Hepatocyte (in vitro differentiated cells): ENCODE measurements at regions not wholly inside any gene's neighbourhood (a gene's known extent, or its start where the extent isn't known, plus 50 kb on each side); places are given as distances from the start of the nearest gene placed in this dataset.

Source experiments
- EZH2 ChIP-seq: fragments of 200-600 bp; sonication (generic); IDR thresholded peaks from 2 replicates; pipeline ENCODE4 v1.6.1; 2016; ENCODE audit warnings: antibody characterized with exemption, mild to moderate bottlenecking, borderline replicate concordance
- TF ChIP-seq, protein P1 (sequence below): fragments of 200-600 bp; sonication (generic); IDR thresholded peaks from 2 replicates; pipeline ENCODE4 v1.5.1; 2016; ENCODE audit warnings: antibody characterized with exemption, mild to moderate bottlenecking; ENCODE audit not compliant: poor library complexity

DNA sequence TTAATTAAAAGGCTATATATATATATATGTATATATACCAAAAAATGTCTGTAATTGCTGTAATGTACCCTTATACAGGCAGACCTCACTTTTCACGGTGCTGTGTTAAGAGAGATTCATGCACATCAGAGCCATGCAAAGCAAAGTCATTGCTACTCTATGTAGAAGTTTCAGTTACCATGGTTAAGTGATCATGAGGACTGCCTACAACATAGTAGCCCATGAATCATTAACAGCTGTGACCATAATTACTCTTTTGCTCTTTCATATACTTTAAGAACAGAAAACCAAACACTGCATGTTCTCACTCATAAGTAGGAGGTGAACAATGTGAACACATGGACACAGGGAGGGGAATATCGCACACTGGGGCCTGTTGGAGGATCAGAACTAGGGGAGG is 225.3 kb upstream of the EPHA3 start:
- TF ChIP-seq, protein P1, sequence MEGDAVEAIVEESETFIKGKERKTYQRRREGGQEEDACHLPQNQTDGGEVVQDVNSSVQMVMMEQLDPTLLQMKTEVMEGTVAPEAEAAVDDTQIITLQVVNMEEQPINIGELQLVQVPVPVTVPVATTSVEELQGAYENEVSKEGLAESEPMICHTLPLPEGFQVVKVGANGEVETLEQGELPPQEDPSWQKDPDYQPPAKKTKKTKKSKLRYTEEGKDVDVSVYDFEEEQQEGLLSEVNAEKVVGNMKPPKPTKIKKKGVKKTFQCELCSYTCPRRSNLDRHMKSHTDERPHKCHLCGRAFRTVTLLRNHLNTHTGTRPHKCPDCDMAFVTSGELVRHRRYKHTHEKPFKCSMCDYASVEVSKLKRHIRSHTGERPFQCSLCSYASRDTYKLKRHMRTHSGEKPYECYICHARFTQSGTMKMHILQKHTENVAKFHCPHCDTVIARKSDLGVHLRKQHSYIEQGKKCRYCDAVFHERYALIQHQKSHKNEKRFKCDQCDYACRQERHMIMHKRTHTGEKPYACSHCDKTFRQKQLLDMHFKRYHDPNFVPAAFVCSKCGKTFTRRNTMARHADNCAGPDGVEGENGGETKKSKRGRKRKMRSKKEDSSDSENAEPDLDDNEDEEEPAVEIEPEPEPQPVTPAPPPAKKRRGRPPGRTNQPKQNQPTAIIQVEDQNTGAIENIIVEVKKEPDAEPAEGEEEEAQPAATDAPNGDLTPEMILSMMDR, result no peak
- no peak for TF ChIP-seq EZH2
